GM19240 (cell line): ENCODE measurements at regions not wholly inside any gene's neighbourhood (a gene's known extent, or its start where the extent isn't known, plus 50 kb on each side); places are given as distances from the start of the nearest gene placed in this dataset.
A peak's percentile ranks its signal among the peaks of the same experiment; 100 is the strongest.

ENCODE experiments used
- DNase-seq: peaks from one replicate; pipeline ENCODE4 v3.0.0; 2011; ENCODE audit warnings: low spot score; ENCODE audit not compliant: insufficient read length

GRCh38 chr7:47664650-47665195 is 82.8 kb upstream of the TNS3 start:
- no peak for DNase-seq

GRCh38 chr7:47663851-47664250 is 81.9 kb upstream of the TNS3 start:
- DNase-seq = no peak

GRCh38 chr7:47663213-47663612 is 81.3 kb upstream of the TNS3 start:
- no peak for DNase-seq

DNA sequence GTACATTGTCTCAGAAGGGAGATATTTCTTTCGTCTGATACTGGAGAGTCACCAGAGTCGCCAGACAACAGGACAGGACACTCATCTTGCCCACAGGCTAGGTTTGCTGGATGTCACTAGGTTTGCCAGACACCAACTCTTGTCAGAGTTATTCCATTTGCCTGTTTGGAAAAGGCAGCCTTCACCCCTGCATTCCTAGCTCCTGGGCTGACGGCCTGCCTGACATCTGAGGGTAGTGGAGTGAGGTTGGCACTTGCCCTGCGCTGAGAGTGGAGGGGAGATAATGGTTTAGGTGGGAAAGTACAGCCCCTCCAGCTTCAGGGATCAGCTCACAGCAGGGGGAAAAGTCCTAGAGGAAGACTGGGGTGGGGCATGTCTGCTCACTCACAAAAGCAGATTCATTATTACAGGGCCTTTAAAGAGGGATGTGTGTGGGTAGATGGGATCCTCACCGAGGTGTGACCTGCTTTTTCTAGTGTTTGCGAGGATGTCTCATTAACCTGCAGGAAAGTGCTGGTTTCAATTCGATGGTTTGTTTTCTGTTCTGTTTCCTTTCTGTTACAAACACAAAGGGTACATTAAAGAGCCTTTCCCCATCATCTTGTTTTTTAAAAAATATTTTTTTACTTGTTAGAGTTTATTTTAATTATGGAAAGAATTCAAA is 79.3 kb upstream of the TNS3 start:
- DNase-seq = peak; percentile 19

DNA sequence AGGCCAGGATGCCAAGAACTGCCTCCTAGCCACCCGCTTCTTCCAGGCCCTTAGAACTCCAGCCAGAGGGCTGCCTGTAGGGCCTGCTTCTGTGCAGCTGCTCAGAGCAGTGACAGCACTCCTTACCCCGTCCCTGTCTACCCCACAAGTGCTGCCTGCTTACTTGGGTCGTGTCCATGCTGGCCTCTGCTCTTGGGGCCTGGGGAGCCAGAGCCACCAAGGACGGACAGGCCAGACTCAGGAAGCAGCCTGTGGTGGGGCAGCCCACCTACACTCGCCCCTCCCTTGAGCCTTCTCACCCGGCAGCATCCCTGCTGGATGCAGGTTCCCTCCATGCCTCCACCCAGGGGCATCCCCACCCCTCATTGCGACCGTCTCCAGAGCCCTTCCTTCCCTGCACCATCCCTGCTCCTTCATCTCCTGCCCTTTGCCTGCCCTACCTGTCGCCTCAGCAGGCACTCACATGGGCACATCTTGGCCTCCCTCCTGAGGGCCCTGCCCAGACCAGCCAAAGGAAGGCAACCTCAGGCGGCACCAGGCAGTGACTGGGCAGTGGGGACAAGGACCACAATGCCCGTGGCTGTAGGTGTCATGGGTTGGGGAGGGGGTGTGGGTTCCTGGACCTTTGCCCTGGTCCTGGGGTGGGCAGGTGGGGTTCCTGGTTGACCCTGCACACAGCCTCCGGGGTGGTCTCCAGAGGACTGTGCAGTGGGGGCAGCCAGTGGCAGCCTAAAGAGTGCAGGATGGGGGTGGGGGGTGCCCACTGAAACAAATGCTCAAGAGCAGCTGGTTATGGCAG is 78.0 kb upstream of the TNS3 start:
- DNase-seq = no peak

- no peak for DNase-seq
These were observed 77.2 kb upstream of the TNS3 start for GRCh38 chr7:47658886-47659635.

DNA sequence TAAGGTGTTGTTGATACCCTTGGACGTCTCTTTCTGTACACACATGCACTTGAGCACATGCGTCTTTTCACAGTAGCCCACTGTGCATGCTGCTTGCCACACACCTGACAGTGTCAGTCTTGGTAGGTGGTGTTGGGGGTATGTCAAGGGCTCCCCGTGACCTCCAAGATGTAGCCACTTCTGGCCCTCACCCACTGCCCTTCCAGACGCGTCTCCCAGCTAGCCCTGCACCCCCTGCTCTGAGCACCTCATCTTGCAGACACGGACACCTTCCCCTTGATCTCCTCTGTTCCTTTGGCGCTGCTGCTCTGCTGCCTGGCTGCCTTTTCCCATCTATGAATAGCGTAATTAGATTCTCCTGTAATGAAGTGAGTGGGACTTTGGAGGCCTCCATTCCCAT is 75.2 kb upstream of the TNS3 start:
- no peak for DNase-seq

DNA sequence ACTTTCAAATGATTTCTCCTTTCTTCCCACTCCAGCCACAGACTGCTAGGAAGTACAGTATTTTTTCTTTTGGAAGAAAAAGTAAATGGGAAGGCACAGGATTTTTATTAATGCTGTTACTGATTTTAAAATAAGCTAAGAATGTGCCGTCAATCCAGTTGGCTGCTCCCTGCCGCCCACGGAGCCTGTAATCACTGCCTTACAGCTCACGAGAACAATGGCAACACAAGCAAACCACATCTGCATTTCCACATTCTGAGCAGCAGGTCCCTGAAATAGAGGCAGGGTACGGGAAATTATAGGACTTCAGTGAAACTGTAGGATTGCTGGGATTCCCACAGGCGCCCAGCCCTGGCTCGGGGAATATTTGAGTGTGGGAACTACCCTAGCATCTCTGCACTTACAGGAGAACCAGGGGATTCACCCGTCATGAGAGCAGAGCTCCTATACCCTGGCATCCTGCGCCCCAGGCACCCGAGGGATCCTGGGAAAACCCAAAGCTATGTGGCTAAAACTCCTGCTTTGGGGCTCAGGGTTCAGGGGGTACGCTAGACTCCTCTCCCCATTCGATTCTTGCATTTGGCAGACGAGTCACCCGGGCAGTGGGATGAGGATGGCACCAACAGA is 72.9 kb upstream of the TNS3 start:
- DNase-seq = no peak

- DNase-seq = no peak
These were observed 71.9 kb upstream of the TNS3 start for GRCh38 chr7:47653550-47654411.

DNA sequence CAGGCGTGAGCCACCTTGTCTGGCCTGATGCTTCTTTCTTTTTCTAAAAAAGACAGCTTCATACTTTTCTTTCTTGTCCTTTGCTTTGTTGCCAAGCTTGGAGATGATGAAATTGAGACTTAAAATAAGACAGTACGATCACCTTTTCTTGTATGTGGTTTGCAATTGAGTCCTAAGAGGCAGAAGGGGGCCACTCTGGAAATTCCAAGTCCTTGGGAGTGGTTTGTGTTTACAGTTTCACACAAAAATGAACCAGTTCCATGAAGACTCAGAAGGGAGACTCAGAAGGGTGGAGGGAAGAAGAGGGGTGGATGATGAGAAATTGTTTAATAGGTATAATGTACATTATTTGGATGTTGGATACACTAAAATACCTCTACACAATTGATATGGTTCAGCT is 70.7 kb upstream of the TNS3 start:
- no peak for DNase-seq

- DNase-seq = no peak
These were observed 69.7 kb upstream of the TNS3 start for GRCh38 chr7:47651355-47652317.

DNA sequence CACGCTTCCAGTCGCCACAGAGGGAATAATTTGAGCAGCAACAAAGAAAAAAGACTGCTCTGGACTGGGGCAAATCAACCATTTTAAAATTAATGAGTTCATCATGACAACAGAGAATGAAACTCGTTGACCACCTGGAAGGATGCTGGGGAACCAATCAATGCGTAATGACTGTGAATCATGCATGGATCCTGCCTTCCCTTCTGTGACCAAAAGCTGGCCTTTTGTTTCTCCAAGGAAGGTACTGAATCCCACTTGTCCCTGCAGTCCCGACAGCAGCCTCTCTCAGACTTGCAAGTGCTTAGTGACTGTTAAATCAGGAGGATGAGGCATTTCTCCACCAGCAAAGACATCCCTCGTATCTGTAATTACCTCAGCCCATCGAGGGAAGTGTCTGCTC is 68.0 kb upstream of the TNS3 start:
- no peak for DNase-seq

GRCh38 chr7:47648275-47648925 is 66.5 kb upstream of the TNS3 start:
- DNase-seq = no peak

DNA sequence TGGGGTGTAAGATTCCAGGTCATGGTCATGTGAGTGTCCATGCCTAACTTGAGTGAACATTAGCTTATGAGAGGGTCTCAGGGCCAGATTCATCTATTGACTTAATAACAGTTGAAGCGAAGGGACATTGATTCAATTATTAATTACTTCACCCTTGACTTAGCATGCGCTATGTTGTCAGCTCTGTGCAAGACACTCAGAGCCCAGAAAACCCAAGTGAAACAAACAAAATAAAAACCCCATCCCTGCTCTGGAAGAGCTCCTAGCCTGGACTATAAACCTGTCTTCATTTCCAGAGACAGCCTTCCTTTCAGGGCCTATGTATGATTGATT is 66.0 kb upstream of the TNS3 start:
- no peak for DNase-seq

DNA sequence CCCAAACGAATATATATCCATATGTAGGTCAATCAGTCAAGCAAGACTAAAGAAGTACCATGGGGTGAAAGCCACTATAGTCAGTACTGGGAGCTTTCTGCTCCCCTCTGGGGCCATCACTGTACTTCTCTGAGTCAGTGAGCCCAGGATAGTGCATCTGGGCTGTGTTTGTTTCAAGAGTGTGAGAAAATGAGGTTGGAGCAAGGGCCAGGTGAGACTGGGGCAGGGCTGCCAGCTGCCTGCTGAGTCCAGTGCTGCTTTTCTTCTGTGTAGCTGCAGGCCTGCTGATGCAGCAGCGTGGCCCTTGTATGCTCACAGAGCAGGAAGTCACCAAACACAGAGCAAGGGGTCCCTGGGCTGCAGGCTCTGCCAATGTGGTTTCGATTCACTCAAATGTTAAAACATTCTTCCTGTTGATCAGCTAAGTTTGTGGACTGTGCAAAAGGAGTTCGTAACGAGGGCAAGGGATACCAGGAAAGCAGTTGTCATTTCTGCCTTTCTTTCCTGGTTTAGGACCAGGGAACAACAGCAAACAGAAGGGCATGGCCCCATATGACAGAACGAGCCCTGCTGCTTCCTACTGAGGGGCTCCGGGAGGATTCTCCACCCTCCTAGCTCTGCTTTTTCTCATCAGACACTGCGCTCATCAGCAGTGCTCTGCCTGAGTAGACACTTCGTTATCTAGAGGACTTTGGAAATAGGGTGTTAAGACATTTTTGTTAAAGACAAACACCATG is 65.4 kb upstream of the TNS3 start:
- no peak for DNase-seq

- no peak for DNase-seq
These were observed 61.9 kb upstream of the TNS3 start for GRCh38 chr7:47643716-47644400.

DNA sequence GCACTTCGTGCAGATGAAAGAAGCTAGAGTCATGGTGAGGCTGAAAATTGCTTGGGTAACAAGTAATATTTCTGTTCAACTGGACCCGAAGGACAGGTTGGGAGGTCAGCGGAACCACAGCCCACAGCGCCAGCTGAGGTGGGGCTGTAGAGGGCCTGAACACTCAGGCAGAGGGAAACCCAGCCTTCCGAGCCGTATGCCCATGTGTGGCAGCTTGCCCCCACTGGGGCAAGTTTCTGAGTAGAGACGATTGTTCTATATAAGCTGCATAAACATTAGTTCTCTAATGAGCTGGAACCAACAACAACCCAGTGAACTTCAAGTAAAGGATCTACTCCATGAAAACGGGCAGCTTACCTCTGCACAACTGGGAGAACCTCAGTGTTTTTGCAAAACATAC is 58.4 kb upstream of the TNS3 start:
- DNase-seq = no peak
